Thoracic aorta (tissue), 2 donors: ENCODE measurements at regions not wholly inside any gene's neighbourhood (a gene's known extent, or its start where the extent isn't known, plus 50 kb on each side); places are given as distances from the start of the nearest gene placed in this dataset.

Experiments
- ATAC-seq: fragments of 150-250 bp; one replicate; pipeline ENCODE4 v1.8.0; 2017; ENCODE audit warnings: low read depth; ENCODE audit not compliant: insufficient number of reproducible peaks, low FRiP score
- DNase-seq: peaks from one replicate; pipeline ENCODE4 v3.0.0-alpha.2; 2020; ENCODE audit warnings: low spot score
- H3K27ac ChIP-seq, 2 donors: fragments of 200-600 bp; sonication (generic); 1 replicate in 1 of 2; 2 replicates in 1 of 2; pipeline ENCODE4 v1.5.1; 2016; ENCODE audit warnings: mild to moderate bottlenecking in 2 of 2, moderate library complexity in 2 of 2
- H3K27me3 ChIP-seq: fragments of 200-600 bp; sonication (generic); replicated peaks from 2 replicates; pipeline ENCODE4 v1.6.0; 2016; ENCODE audit warnings: mild to moderate bottlenecking; ENCODE audit not compliant: insufficient read depth
- H3K36me3 ChIP-seq: fragments of 200-600 bp; sonication (generic); one replicate; pipeline ENCODE4 v1.5.1; 2016
- H3K4me1 ChIP-seq, 2 donors: fragments of 200-600 bp; sonication (generic); 1 replicate in 1 of 2; 2 replicates in 1 of 2; pipeline versions ENCODE4 v1.5.1 to v1.6.0; 2016; ENCODE audit warnings: low read depth in 2 of 2, mild to moderate bottlenecking in 1 of 2; ENCODE audit not compliant: control insufficient read depth in 1 of 2
- H3K4me3 ChIP-seq: fragments of 200-600 bp; sonication (generic); 2 replicates; pipeline ENCODE4 v1.5.1; 2016; ENCODE audit warnings: mild to moderate bottlenecking
- H3K9me3 ChIP-seq: fragments of 200-600 bp; sonication (generic); 2 replicates; pipeline ENCODE4 v1.5.1; 2016
- TF ChIP-seq, protein P1 (sequence below): fragments of 200-600 bp; sonication (generic); IDR thresholded peaks from one replicate; pipeline ENCODE4 v1.5.1; 2019; ENCODE audit warnings: antibody characterized with exemption

GRCh38 chr1:94707321-94708298 lies 112.5 kb upstream of the SLC44A3 start:
- peaks cover 7 to 21% of the 10 kb centered on the region in 2 donors for H3K4me1 ChIP-seq
- no peaks in the 10 kb centered on the region for H3K9me3 ChIP-seq
- H3K27me3 ChIP-seq = no peaks in the 10 kb centered on the region
- no peaks in the 10 kb centered on the region for H3K36me3 ChIP-seq
- no peak overlapping the region for H3K4me3 ChIP-seq
- no peak for ATAC-seq
- TF ChIP-seq, protein P1, sequence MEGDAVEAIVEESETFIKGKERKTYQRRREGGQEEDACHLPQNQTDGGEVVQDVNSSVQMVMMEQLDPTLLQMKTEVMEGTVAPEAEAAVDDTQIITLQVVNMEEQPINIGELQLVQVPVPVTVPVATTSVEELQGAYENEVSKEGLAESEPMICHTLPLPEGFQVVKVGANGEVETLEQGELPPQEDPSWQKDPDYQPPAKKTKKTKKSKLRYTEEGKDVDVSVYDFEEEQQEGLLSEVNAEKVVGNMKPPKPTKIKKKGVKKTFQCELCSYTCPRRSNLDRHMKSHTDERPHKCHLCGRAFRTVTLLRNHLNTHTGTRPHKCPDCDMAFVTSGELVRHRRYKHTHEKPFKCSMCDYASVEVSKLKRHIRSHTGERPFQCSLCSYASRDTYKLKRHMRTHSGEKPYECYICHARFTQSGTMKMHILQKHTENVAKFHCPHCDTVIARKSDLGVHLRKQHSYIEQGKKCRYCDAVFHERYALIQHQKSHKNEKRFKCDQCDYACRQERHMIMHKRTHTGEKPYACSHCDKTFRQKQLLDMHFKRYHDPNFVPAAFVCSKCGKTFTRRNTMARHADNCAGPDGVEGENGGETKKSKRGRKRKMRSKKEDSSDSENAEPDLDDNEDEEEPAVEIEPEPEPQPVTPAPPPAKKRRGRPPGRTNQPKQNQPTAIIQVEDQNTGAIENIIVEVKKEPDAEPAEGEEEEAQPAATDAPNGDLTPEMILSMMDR = no peak
- no peak for DNase-seq
- no peak overlapping the region for H3K27ac ChIP-seq

- no peak for ATAC-seq
- Histone ChIP-seq H3K9me3 (no peaks in the 10 kb centered on the region), H3K27ac (no peak overlapping the region), H3K27me3 (no peaks in the 10 kb centered on the region), H3K4me1 (peaks cover 4 to 17% of the 10 kb centered on the region in 2 donors), H3K4me3 (no peak overlapping the region), H3K36me3 (no peaks in the 10 kb centered on the region)
- no peak for DNase-seq
- TF ChIP-seq, protein P1 = no peak
Measured at GRCh38 chr1:94702442-94702815, 117.7 kb upstream of the SLC44A3 start.

DNA sequence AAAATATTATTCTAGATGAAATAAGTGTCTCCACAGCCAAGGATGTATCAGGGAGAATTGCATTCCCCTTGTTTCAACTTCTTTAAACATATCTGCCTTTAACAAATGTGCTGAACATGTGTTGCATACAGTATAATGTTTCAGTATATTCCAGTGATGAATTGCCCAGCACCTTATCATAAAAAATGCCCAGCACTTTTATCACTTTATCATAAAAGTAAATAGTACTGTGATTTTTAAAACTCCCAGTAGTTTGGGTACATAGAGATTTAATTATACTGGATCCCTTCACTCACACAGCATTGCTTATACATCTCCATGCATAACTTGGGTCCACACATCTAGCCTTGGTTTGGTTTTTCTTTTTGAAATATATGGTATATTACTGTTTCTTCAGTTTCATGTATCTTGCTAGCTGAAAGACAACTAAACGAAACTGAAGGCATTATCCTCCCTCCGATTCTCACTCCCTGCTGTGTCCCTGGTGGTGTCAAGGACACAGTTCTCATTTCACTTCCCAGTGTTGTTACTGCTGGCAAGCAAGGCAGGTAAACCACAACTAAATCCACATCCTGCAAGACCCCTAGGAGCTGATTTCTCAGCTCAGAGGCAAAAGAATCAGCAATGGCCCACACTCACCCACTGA lies 118.2 kb upstream of the SLC44A3 start:
- DNase-seq = no peak
- ATAC-seq = no peak
- Histone ChIP-seq H3K4me1 (peaks cover 0 to 12% of the 10 kb centered on the region in 2 donors), H3K9me3 (no peaks in the 10 kb centered on the region), H3K27me3 (no peaks in the 10 kb centered on the region), H3K4me3 (no peak overlapping the region), H3K36me3 (no peaks in the 10 kb centered on the region), H3K27ac (no peak overlapping the region)
- TF ChIP-seq, protein P1 = no peak

GRCh38 chr1:94698759-94699502 lies 121.2 kb upstream of the SLC44A3 start:
- H3K27me3 ChIP-seq = no peaks in the 10 kb centered on the region
- no peak overlapping the region for H3K27ac ChIP-seq
- no peak for DNase-seq
- TF ChIP-seq, protein P1 = no peak
- H3K9me3 ChIP-seq = no peaks in the 10 kb centered on the region
- no peak overlapping the region for H3K4me3 ChIP-seq
- H3K4me1 ChIP-seq = no peaks in the 10 kb centered on the region
- no peak for ATAC-seq
- H3K36me3 ChIP-seq = no peaks in the 10 kb centered on the region

GRCh38 chr1:94698356-94698755 lies 121.8 kb upstream of the SLC44A3 start:
- Histone ChIP-seq H3K27ac (no peak overlapping the region), H3K4me1 (no peaks in the 10 kb centered on the region), H3K9me3 (no peaks in the 10 kb centered on the region), H3K4me3 (no peak overlapping the region), H3K36me3 (no peaks in the 10 kb centered on the region), H3K27me3 (no peaks in the 10 kb centered on the region)
- TF ChIP-seq, protein P1 = no peak
- ATAC-seq (no peak), DNase-seq (no peak)
